ENCODE measurements at regions not wholly inside any gene's neighbourhood (a gene's known extent, or its start where the extent isn't known, plus 50 kb on each side); places are given as distances from the start of the nearest gene placed in this dataset.

DNA sequence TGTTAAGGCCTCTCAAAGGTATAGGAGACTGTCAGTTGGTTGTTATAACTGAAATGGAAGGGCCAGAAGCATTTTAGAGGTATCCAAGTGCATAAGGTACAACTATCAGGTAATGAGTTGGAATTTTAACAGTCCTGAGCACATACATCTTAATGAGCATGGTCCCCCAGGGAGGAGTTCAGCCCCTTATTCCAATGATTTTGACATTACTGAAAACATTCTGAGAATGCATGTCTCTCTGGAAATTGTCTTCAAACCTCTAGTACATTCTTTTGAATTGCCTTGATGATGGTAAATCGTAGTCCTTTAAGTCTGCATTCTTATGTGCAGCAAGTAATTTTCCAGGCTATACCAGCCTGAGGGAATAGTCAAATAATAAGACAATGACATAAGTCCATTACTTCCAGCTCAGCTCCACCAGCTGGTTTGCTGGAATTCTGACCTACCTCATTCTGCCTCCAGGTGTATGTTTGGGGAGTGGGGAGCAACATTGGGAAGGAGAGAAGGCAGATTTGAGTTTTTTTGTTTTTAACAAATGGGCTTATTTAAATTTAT, 239.2 kb downstream of the MSRB3 start:
- DNase-seq (ENCODE audit: low spot score) = no peak
- TF ChIP-seq, protein P1, sequence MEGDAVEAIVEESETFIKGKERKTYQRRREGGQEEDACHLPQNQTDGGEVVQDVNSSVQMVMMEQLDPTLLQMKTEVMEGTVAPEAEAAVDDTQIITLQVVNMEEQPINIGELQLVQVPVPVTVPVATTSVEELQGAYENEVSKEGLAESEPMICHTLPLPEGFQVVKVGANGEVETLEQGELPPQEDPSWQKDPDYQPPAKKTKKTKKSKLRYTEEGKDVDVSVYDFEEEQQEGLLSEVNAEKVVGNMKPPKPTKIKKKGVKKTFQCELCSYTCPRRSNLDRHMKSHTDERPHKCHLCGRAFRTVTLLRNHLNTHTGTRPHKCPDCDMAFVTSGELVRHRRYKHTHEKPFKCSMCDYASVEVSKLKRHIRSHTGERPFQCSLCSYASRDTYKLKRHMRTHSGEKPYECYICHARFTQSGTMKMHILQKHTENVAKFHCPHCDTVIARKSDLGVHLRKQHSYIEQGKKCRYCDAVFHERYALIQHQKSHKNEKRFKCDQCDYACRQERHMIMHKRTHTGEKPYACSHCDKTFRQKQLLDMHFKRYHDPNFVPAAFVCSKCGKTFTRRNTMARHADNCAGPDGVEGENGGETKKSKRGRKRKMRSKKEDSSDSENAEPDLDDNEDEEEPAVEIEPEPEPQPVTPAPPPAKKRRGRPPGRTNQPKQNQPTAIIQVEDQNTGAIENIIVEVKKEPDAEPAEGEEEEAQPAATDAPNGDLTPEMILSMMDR (IDR thresholded peaks at IDR 0.05; ENCODE audit: extremely low read depth, missing control alignments) = no peak

DNA sequence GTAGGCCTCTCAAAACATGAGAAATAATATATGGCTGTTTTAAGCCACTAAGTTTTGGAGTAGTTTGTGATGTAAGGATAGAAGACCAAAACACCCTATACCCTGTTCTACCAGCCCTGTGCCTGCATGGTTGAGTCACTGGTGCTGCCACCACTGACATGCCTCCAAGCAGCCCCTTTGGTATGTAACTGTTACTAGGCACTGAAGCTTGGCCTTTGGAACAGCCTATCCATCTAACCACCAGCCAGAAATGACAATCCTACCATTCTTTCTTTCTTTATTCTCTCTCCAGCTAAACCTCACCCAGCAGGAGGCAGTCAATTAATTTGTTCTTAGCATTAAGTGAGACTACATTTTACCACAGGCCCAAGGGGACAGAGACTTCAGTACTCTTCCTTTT, 240.3 kb downstream of the MSRB3 start:
- TF ChIP-seq, protein P1 (IDR thresholded peaks at IDR 0.05; ENCODE audit: extremely low read depth, missing control alignments) = no peak
- DNase-seq (ENCODE audit: low spot score) = no peak

DNA sequence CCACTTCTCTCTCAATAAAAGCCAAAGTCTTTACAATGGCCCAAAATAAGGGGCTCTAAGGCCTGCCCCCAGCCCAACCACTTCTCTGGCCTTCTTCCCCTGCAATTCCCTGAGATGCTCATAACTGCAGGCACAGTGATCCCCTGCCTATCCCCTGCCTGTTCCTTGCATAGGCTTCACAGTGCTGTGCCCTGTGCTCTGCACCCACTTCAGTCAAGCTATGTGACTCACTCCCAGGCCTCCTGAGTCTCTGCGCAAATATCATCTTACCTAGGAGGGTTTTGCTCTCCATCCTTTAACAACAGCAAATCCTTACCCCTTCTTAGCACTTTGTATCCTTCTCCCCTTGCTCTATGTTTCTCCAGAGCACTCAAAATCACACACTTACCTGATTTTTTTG, 242.2 kb downstream of the MSRB3 start:
- TF ChIP-seq, protein P1 (IDR thresholded peaks at IDR 0.05; ENCODE audit: extremely low read depth, missing control alignments) = no peak
- no peak for DNase-seq (ENCODE audit: low spot score)

DNA sequence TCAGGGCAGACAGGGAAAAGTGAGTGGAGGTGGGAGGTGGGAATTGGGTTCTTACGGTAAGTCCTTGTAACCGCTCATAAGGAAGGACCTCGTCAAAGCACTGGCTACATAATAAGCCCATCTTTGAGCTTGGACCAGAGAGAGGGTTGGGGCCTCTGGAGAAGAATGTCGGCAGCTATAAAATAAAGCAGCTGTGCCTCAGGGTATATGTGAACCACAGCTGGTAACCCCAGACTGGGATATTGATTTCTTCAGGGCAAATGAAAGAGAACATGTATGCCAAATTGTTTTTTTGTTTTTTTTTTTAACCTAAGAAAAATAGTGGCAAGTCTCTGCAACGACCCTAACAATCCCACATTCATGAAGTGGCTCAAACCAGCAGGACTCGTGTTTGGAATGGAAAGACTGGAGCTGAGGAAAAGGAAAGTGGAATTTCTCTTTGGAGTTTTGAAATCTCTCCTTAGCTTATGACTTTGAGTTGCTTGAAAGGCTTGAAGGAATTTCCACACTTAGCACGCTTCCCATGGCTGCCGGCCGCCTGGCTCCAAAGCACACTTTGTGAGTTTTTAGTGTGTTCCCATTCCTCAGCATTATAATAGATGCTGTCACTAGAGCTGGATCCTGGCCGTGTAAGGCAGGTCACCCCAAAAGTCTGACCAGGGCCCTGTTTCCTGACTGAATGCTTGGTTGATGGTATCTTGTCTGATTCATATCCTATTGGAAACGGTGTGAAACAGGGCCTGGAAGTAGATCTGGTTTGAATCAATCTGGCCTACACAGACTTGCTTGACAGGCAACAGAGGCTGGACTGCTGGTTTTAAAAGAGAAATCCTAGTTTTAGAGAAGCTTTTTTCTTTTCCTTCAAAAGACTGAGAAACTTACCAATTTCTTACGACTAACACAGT, 244.7 kb downstream of the MSRB3 start:
- TF ChIP-seq, protein P1 (IDR thresholded peaks at IDR 0.05; ENCODE audit: extremely low read depth, missing control alignments) = no peak

DNA sequence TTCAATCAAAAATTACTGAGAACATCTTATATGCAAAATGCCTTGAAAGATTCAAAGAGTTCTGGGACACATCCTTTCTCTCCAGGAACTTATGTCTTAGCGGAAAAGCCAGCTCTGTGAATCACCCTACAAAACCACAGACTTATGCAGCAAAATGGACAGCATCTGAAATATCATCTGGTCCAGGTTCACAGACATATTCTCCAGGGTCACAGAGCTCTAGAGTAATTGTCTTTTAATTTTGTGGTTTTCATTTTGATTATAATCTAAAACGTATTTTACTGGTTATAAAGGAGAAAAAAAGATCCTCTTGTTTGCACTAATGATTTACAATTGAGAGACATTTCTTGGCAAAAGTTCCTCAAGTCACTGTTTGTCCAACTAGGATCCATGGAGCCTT, 246.2 kb downstream of the MSRB3 start:
- DNase-seq (ENCODE audit: low spot score) = no peak
- TF ChIP-seq, protein P1 (IDR thresholded peaks at IDR 0.05; ENCODE audit: extremely low read depth, missing control alignments) = no peak

More for the DNA sequence above, 244.7 kb downstream of the MSRB3 start:
- no peak for DNase-seq (ENCODE audit: low spot score)

DNA sequence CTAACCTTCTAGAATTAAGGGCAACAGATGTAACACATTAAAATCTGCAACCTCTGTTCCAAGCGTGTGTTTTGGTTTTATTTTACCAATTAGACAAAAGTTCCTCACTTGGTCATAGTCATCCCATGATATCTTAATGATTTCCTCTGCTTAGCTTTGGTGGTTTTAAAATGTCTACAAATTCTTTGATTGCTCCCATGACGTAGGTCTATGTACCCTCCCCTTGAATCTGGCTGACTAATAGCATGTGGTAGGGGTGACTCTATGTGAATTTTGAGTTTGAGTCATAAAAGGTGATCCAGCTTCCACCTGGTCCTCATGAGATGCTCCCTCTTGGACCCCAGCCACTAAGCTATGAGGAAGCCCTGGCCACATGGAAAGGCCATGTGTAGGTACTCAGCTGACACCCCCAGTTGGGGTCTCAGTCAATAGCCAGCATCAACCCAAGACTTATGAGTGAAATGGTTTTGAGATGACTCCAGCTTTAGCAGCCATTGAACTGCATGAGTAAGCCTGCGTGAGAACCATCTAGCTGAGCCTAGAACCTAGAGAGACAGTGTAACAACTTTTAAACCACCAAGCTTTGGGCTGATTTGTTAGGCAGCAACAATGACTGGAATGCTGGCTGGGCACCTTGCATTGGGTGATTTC, 247.1 kb downstream of the MSRB3 start:
- DNase-seq (ENCODE audit: low spot score) = no peak
- TF ChIP-seq, protein P1 (IDR thresholded peaks at IDR 0.05; ENCODE audit: extremely low read depth, missing control alignments) = no peak

DNA sequence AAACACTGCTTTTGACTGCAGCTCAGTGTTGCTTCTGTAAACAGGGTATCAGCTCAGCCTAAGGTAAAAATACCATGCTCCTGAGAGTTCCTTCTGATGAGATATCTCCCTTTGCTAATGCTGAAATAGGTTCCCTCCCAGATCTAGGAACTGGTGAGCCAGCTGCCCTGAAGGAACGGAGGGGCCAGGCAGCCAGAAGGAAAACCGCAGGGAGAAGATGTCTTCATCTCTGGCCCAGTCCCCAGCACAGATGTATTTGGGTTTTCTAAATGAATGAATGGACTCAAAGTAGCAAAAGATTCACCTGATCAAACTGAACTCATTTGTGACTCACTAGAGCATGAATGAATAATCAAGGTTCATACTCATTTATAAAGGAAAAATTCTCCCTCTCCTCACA, 247.8 kb downstream of the MSRB3 start:
- TF ChIP-seq, protein P1 (IDR thresholded peaks at IDR 0.05; ENCODE audit: extremely low read depth, missing control alignments) = no peak
- no peak for DNase-seq (ENCODE audit: low spot score)
